CD4-positive, alpha-beta T cell (primary cell): ENCODE measurements at regions not wholly inside any gene's neighbourhood (a gene's known extent, or its start where the extent isn't known, plus 50 kb on each side); places are given as distances from the start of the nearest gene placed in this dataset.

Experiments used
- ATAC-seq: fragments of 200-7000 bp; cut with Tn5 transposase; one replicate; pipeline ENCODE4 v1.10.0; 2022; ENCODE audit warnings: mild to moderate bottlenecking; ENCODE audit not compliant: poor library complexity
- CTCF ChIA-PET: fragments of 350-600 bp; sonication (Branson Sonifier 250); formaldehyde crosslinking; loops from one replicate; lab custom pipeline; 2021; ENCODE audit warnings: antibody characterized with exemption, inconsistent platforms; lab: Charles Lee
- POLR2A ChIA-PET: fragments of 350-600 bp; sonication (Branson Sonifier 250); formaldehyde crosslinking; loops from one replicate; lab custom pipeline; 2021; ENCODE audit warnings: antibody characterized with exemption, inconsistent platforms; lab: Charles Lee
- DNase-seq, 14 experiments: peaks; one replicate each; pipeline ENCODE4 v3.0.0-alpha.2; 2013 to 2020; ENCODE audit warnings: mixed read lengths in 2 of 14
- H3K27ac ChIP-seq, 2 donors: one replicate each; pipeline versions ENCODE4 v1.5.1 to v1.7.0; 2013; ENCODE audit warnings: low read length in 2 of 2, low read depth in 1 of 2, mild to moderate bottlenecking in 1 of 2
- H3K27me3 ChIP-seq, 2 experiments: 1 replicate in 1 of 2; 2 replicates in 1 of 2; pipeline versions ENCODE4 v1.6.1 to v1.7.0; 2013; ENCODE audit warnings: low read length in 2 of 2, control low read depth in 1 of 2, mild to moderate bottlenecking in 1 of 2, moderate library complexity in 1 of 2; ENCODE audit not compliant: insufficient read depth in 2 of 2, control insufficient read depth in 1 of 2
- H3K36me3 ChIP-seq: one replicate; pipeline ENCODE4 v1.6.1; 2013; ENCODE audit warnings: low read length, control low read depth; ENCODE audit not compliant: insufficient read depth
- H3K4me1 ChIP-seq: one replicate; pipeline ENCODE4 v1.6.1; 2013; ENCODE audit warnings: low read length, control low read depth; ENCODE audit not compliant: insufficient read depth
- H3K4me3 ChIP-seq: one replicate; pipeline ENCODE4 v1.5.1; 2013; ENCODE audit warnings: mild to moderate bottlenecking, low read length, moderate library complexity
- H3K9me3 ChIP-seq, 2 experiments: 1 replicate in 1 of 2; 2 replicates in 1 of 2; pipeline versions ENCODE4 v1.6.1 to v1.7.0; 2013; ENCODE audit warnings: low read length in 2 of 2, mild to moderate bottlenecking in 2 of 2, control low read depth in 1 of 2, moderate library complexity in 1 of 2; ENCODE audit not compliant: control insufficient read depth in 1 of 2, insufficient read depth in 1 of 2
- H3K27ac Mint-ChIP-seq: one replicate; pipeline ENCODE4 v1.8.0; 2020; ENCODE audit warnings: mixed read lengths
- H3K27me3 Mint-ChIP-seq: one replicate; pipeline ENCODE4 v1.8.0; 2021; ENCODE audit warnings: mixed read lengths
- H3K36me3 Mint-ChIP-seq: one replicate; pipeline ENCODE4 v1.8.0; 2021; ENCODE audit warnings: low read depth, mixed read lengths
- H3K4me1 Mint-ChIP-seq: one replicate; pipeline ENCODE4 v1.8.0; 2021; ENCODE audit warnings: low read depth, mixed read lengths
- H3K4me3 Mint-ChIP-seq: one replicate; pipeline ENCODE4 v1.8.0; 2020; ENCODE audit warnings: mild to moderate bottlenecking, mixed read lengths
- H3K9me3 Mint-ChIP-seq: one replicate; pipeline ENCODE4 v1.8.0; 2020; ENCODE audit warnings: mixed read lengths
- CTCF ChIP-seq: fragments of 200-600 bp; IDR thresholded peaks from one replicate; pipeline ENCODE4 v1.8.0; 2022; ENCODE audit warnings: antibody characterized with exemption, mild to moderate bottlenecking
- intact Hi-C, 2 experiments: fragments of 100-400 bp; cut with DNase I in 1 of 2; cut with micrococcal nuclease in 1 of 2; formaldehyde crosslinking; loops; one replicate each; pipeline versions ENCODE4 v1.15.1 to v1.9.0; 2023 to 2025; cut with DNase I, micrococcal nuclease

GRCh38 chr11:70523384-70524095 lies 125.2 kb downstream of the CTTN start:
- H3K27me3 Mint-ChIP-seq: peaks cover 22% of the 10 kb centered on the region
- no peak overlapping the region for H3K4me3 Mint-ChIP-seq
- intact Hi-C loops: no loop called here
- H3K4me3 ChIP-seq: no peak overlapping the region
- H3K36me3 ChIP-seq: no peaks in the 10 kb centered on the region
- no peaks in the 10 kb centered on the region for H3K9me3 Mint-ChIP-seq
- H3K4me1 Mint-ChIP-seq: no peaks in the 10 kb centered on the region
- DNase-seq: no peak
- H3K36me3 Mint-ChIP-seq: no peaks in the 10 kb centered on the region
- ChIA-PET POLR2A (no interaction called here), CTCF (no interaction called here)
- peaks cover 0 to 12% of the 10 kb centered on the region in 2 experiments for H3K9me3 ChIP-seq
- H3K27me3 ChIP-seq: peaks cover 11 to 15% of the 10 kb centered on the region in 2 experiments
- no peak for TF ChIP-seq CTCF
- H3K27ac ChIP-seq: no peak overlapping the region
- H3K4me1 ChIP-seq: no peaks in the 10 kb centered on the region
- no peak overlapping the region for H3K27ac Mint-ChIP-seq
- ATAC-seq: no peak

- Histone ChIP-seq H3K27ac (no peak overlapping the region), H3K36me3 (no peaks in the 10 kb centered on the region), H3K27me3 (peaks cover 11 to 15% of the 10 kb centered on the region in 2 experiments), H3K9me3 (peaks cover 0 to 18% of the 10 kb centered on the region in 2 experiments), H3K4me1 (no peaks in the 10 kb centered on the region), H3K4me3 (no peak overlapping the region)
- Mint-ChIP-seq H3K36me3 (no peaks in the 10 kb centered on the region), H3K27ac (no peak overlapping the region), H3K27me3 (peaks cover 22% of the 10 kb centered on the region), H3K9me3 (no peaks in the 10 kb centered on the region), H3K4me1 (no peaks in the 10 kb centered on the region), H3K4me3 (no peak overlapping the region)
- CTCF ChIA-PET: no interaction called here
- intact Hi-C loops: no loop called here
- DNase-seq: no peak
- POLR2A ChIA-PET: no interaction called here
- TF ChIP-seq CTCF: no peak
- ATAC-seq: no peak
Measured at GRCh38 chr11:70524096-70524922, 126.0 kb downstream of the CTTN start.

GRCh38 chr11:70525006-70525405 lies 126.7 kb downstream of the CTTN start:
- H3K27me3 ChIP-seq: peaks cover 11 to 15% of the 10 kb centered on the region in 2 experiments
- no peaks in the 10 kb centered on the region for H3K36me3 Mint-ChIP-seq
- no peak overlapping the region for H3K27ac ChIP-seq
- TF ChIP-seq CTCF: no peak
- no peak overlapping the region for H3K4me3 Mint-ChIP-seq
- ATAC-seq (no peak), DNase-seq (no peak)
- intact Hi-C loops: no loop called here
- no peak overlapping the region for H3K4me3 ChIP-seq
- POLR2A ChIA-PET: no interaction called here
- H3K36me3 ChIP-seq: no peaks in the 10 kb centered on the region
- no peaks in the 10 kb centered on the region for H3K4me1 ChIP-seq
- no peaks in the 10 kb centered on the region for H3K9me3 Mint-ChIP-seq
- peaks cover 0 to 19% of the 10 kb centered on the region in 2 experiments for H3K9me3 ChIP-seq
- no peaks in the 10 kb centered on the region for H3K4me1 Mint-ChIP-seq
- no peak overlapping the region for H3K27ac Mint-ChIP-seq
- CTCF ChIA-PET: no interaction called here
- H3K27me3 Mint-ChIP-seq: peaks cover 27% of the 10 kb centered on the region
